GM23338 (cell line): ENCODE measurements at regions not wholly inside any gene's neighbourhood (a gene's known extent, or its start where the extent isn't known, plus 50 kb on each side); places are given as distances from the start of the nearest gene placed in this dataset.

Experiments
- ATAC-seq: fragments of 200-7000 bp; cut with Tn5 transposase; 3 replicates; pipeline ENCODE4 v1.9.1; 2020
- DNase-seq: peaks from one replicate; pipeline ENCODE4 v3.0.0-alpha.2; 2015; ENCODE audit warnings: low spot score
- H2AFZ ChIP-seq: fragments of 200-600 bp; sonication (generic); 2 replicates; pipeline ENCODE4 v1.8.0; 2016; ENCODE audit warnings: antibody characterized with exemption, mild to moderate bottlenecking, moderate library complexity
- H3F3A ChIP-seq: fragments of 200-600 bp; sonication (generic); replicated peaks from 2 replicates; pipeline ENCODE4 v1.8.0; 2017; ENCODE audit warnings: antibody characterized with exemption, mixed run types, low read depth
- H3K27ac ChIP-seq: fragments of 200-600 bp; sonication (generic); 2 replicates; pipeline ENCODE4 v1.6.1; 2016; ENCODE audit warnings: low read depth
- H3K27me3 ChIP-seq: fragments of 200-600 bp; sonication (generic); 2 replicates; pipeline ENCODE4 v1.8.0; 2016; ENCODE audit warnings: mild to moderate bottlenecking, mixed run types, moderate library complexity; ENCODE audit not compliant: insufficient read depth
- H3K36me3 ChIP-seq: fragments of 200-600 bp; sonication (generic); 2 replicates; pipeline ENCODE4 v1.8.0; 2016; ENCODE audit warnings: mild to moderate bottlenecking; ENCODE audit not compliant: insufficient read depth
- H3K4me1 ChIP-seq: fragments of 200-600 bp; sonication (generic); 2 replicates; pipeline ENCODE4 v1.8.0; 2016; ENCODE audit warnings: mild to moderate bottlenecking, moderate library complexity; ENCODE audit not compliant: insufficient read depth
- H3K4me2 ChIP-seq: fragments of 200-600 bp; sonication (generic); 2 replicates; pipeline ENCODE4 v1.7.1; 2017; ENCODE audit warnings: mixed run types
- H3K4me3 ChIP-seq: fragments of 200-600 bp; sonication (generic); 2 replicates; pipeline ENCODE4 v1.6.1; 2016; ENCODE audit warnings: mixed run types
- H3K79me2 ChIP-seq: fragments of 200-600 bp; sonication (generic); replicated peaks from 2 replicates; pipeline ENCODE4 v1.8.0; 2017; ENCODE audit warnings: mild to moderate bottlenecking; ENCODE audit not compliant: insufficient read depth
- H3K9me2 ChIP-seq: fragments of 200-600 bp; sonication (generic); 2 replicates; pipeline ENCODE4 v1.8.0; 2017; ENCODE audit not compliant: insufficient read depth
- H4K20me1 ChIP-seq: fragments of 200-600 bp; sonication (generic); replicated peaks from 2 replicates; pipeline ENCODE4 v1.8.0; 2017; ENCODE audit warnings: mild to moderate bottlenecking; ENCODE audit not compliant: insufficient read depth
- H3K27ac Mint-ChIP-seq: 2 replicates; pipeline ENCODE4 v1.8.0; 2020; ENCODE audit warnings: inconsistent platforms, mild to moderate bottlenecking, moderate library complexity, mixed read lengths
- H3K27me3 Mint-ChIP-seq: 3 replicates; pipeline ENCODE4 v1.8.0; 2022; ENCODE audit warnings: low read depth, mild to moderate bottlenecking, moderate library complexity, mixed read lengths, inconsistent platforms; ENCODE audit not compliant: insufficient read depth, poor library complexity
- H3K36me3 Mint-ChIP-seq: 3 replicates; pipeline ENCODE4 v1.8.0; 2021; ENCODE audit warnings: low read depth, mild to moderate bottlenecking, inconsistent platforms, moderate library complexity, mixed read lengths
- H3K4me1 Mint-ChIP-seq: 3 replicates; pipeline ENCODE4 v1.8.0; 2020; ENCODE audit warnings: mild to moderate bottlenecking, inconsistent platforms, mixed read lengths
- H3K4me3 Mint-ChIP-seq: 3 replicates; pipeline ENCODE4 v1.8.0; 2021; ENCODE audit warnings: moderate library complexity, mild to moderate bottlenecking, inconsistent platforms, mixed read lengths
- H3K9me3 Mint-ChIP-seq: 3 replicates; pipeline ENCODE4 v1.8.0; 2020; ENCODE audit warnings: moderate library complexity, mild to moderate bottlenecking, inconsistent platforms, mixed read lengths
- CREB1 ChIP-seq: fragments of 250-450 bp; sonication (Bioruptor Pico); IDR thresholded peaks from 2 replicates; pipeline ENCODE4 v1.5.0; 2020; ENCODE audit warnings: low read depth, mild to moderate bottlenecking, moderate library complexity
- STAT1 ChIP-seq: IDR thresholded peaks from one replicate; pipeline ENCODE4 v1.6.1; 2016; ENCODE audit warnings: antibody characterized with exemption; ENCODE audit not compliant: unreplicated experiment
- ZNF462 ChIP-seq: fragments of 250-450 bp; sonication (Bioruptor Pico); IDR thresholded peaks from 2 replicates; pipeline ENCODE4 v1.5.0; 2020; ENCODE audit warnings: mild to moderate bottlenecking, moderate library complexity

- TF ChIP-seq ZNF462 (CRISPR knock-in tag) = no peak
These were observed 115.0 kb upstream of the GALNT2 start (continued) for GRCh38 chr1:229951856-229952534.

- no peak overlapping the region for H3K4me2 ChIP-seq
- TF ChIP-seq STAT1 (no peak), CREB1 (CRISPR knock-in tag) (no peak)
- H3K4me3 ChIP-seq = no peak overlapping the region
- Mint-ChIP-seq H3K27me3 (no peaks in the 10 kb centered on the region), H3K4me1 (peaks cover 3% of the 10 kb centered on the region; the same call in 2 of the 3 replicates), H3K4me3 (no peak overlapping the region), H3K9me3 (no peaks in the 10 kb centered on the region), H3K27ac (no peak overlapping the region), H3K36me3 (no peaks in the 10 kb centered on the region)
- no peak overlapping the region for H2AFZ ChIP-seq
- H3K9me2 ChIP-seq = 0 out of 2 replicates have a peak, but pooled peaks cover 3% of the 10 kb centered on the region
- ATAC-seq (no peak), DNase-seq (no peak)
- no peaks in the 10 kb centered on the region for H3K79me2 ChIP-seq
- no peaks in the 10 kb centered on the region for H3K36me3 ChIP-seq
- no peaks in the 10 kb centered on the region for H3K27me3 ChIP-seq
- no peaks in the 10 kb centered on the region; the same call in 1 of the 2 replicates for H3K4me1 ChIP-seq
- H3K27ac ChIP-seq = no peak overlapping the region
- H3F3A ChIP-seq = no peaks in the 10 kb centered on the region
- H4K20me1 ChIP-seq = no peaks in the 10 kb centered on the region
These were observed 114.1 kb upstream of the GALNT2 start for GRCh38 chr1:229952670-229953520.
